GM19455 (cell line): ENCODE measurements at regions not wholly inside any gene's neighbourhood (a gene's known extent, or its start where the extent isn't known, plus 50 kb on each side); places are given as distances from the start of the nearest gene placed in this dataset.
"Not testable (repeated sequence)": the region's sequence is repeated elsewhere in the genome, so short reads cannot be mapped to it uniquely, and the experiment has no call there.

Experiments
- ATAC-seq: cut with Tn5 transposase; IDR thresholded peaks from one replicate; pipeline ENCODE4 v1.9.1; 2021; ENCODE audit not compliant: unreplicated experiment

- no peak for ATAC-seq
Measured at GRCh38 chr5:57915536-57915935, 432.9 kb upstream of the ACTBL2 start.

GRCh38 chr5:57911438-57911837 lies 428.8 kb upstream of the ACTBL2 start:
- no peak for ATAC-seq

- no peak for ATAC-seq
Measured at GRCh38 chr5:57906671-57907070, 424.1 kb upstream of the ACTBL2 start.

- no peak for ATAC-seq
Measured at GRCh38 chr5:57903458-57903857, 420.8 kb upstream of the ACTBL2 start.

- no peak for ATAC-seq
Measured at GRCh38 chr5:57902095-57902494, 419.5 kb upstream of the ACTBL2 start.

GRCh38 chr5:57900381-57900944 lies 417.9 kb upstream of the ACTBL2 start:
- no peak for ATAC-seq

GRCh38 chr5:57896576-57896975 lies 414.0 kb upstream of the ACTBL2 start:
- no peak for ATAC-seq

GRCh38 chr5:57895766-57896165 lies 413.2 kb upstream of the ACTBL2 start:
- no peak for ATAC-seq

GRCh38 chr5:57893926-57894325 lies 411.3 kb upstream of the ACTBL2 start:
- no peak for ATAC-seq

- no peak for ATAC-seq
Measured at GRCh38 chr5:57891443-57891842, 408.8 kb upstream of the ACTBL2 start.

- ATAC-seq = no peak
Measured at GRCh38 chr5:57889558-57889957, 406.9 kb upstream of the ACTBL2 start.

GRCh38 chr5:57887851-57888621 lies 405.4 kb upstream of the ACTBL2 start:
- no peak for ATAC-seq

- ATAC-seq = no peak
Measured at GRCh38 chr5:57884346-57885102, 401.9 kb upstream of the ACTBL2 start.

GRCh38 chr5:57880216-57880615 lies 397.6 kb upstream of the ACTBL2 start:
- ATAC-seq = no peak

- ATAC-seq = no peak
Measured at GRCh38 chr5:57878301-57878722, 395.7 kb upstream of the ACTBL2 start.

- ATAC-seq = no peak
Measured at GRCh38 chr5:57871496-57871895, 388.9 kb upstream of the ACTBL2 start.

- ATAC-seq = not testable (repeated sequence)
Measured at GRCh38 chr5:57870267-57870666, 387.7 kb upstream of the ACTBL2 start.

- no peak for ATAC-seq
Measured at GRCh38 chr5:57863661-57864060, 381.1 kb upstream of the ACTBL2 start.

GRCh38 chr5:57862942-57863341 lies 380.3 kb upstream of the ACTBL2 start:
- ATAC-seq = no peak

GRCh38 chr5:57862471-57862911 lies 379.9 kb upstream of the ACTBL2 start:
- ATAC-seq = no peak

- no peak for ATAC-seq
Measured at GRCh38 chr5:57859626-57860025, 377.0 kb upstream of the ACTBL2 start.

GRCh38 chr5:57858905-57859304 lies 376.3 kb upstream of the ACTBL2 start:
- no peak for ATAC-seq
